Uterus (tissue), 2 donors: ENCODE measurements at regions not wholly inside any gene's neighbourhood (a gene's known extent, or its start where the extent isn't known, plus 50 kb on each side); places are given as distances from the start of the nearest gene placed in this dataset.

Experiments
- CTCF ChIP-seq, 4 experiments: fragments of 200-600 bp in 2 of 4; fragments of 450-650 bp in 2 of 4; sonication (generic) in 2 of 4; IDR thresholded peaks; one replicate each; pipeline ENCODE4 v1.5.1; 2016 to 2019; ENCODE audit warnings: antibody characterized with exemption in 4 of 4, mild to moderate bottlenecking in 2 of 4, moderate library complexity in 1 of 4
- POLR2A ChIP-seq, 2 donors: fragments of 450-650 bp; IDR thresholded peaks; one replicate each; pipeline ENCODE4 v1.6.1; 2016; ENCODE audit warnings: antibody characterized with exemption in 2 of 2, mild to moderate bottlenecking in 1 of 2, moderate library complexity in 1 of 2

- TF ChIP-seq CTCF (IDR thresholded peaks at IDR 0.05) (no peak), POLR2A (IDR thresholded peaks at IDR 0.05) (no peak)
Measured at GRCh38 chr4:8786166-8786565, 85.5 kb downstream of the HMX1 start.
